IPS DF 6.9 (cell line): ENCODE measurements at regions not wholly inside any gene's neighbourhood (a gene's known extent, or its start where the extent isn't known, plus 50 kb on each side); places are given as distances from the start of the nearest gene placed in this dataset.
"Not testable (repeated sequence)": the region's sequence is repeated elsewhere in the genome, so short reads cannot be mapped to it uniquely, and the experiment has no call there.

Source experiments
- DNase-seq: peaks from one replicate; pipeline ENCODE4 v3.0.0-alpha.2; 2013; ENCODE audit warnings: low read depth, low spot score
- H3K27ac ChIP-seq: one replicate; pipeline ENCODE4 v1.5.1; 2013; ENCODE audit warnings: low read length, control low read depth
- H3K27me3 ChIP-seq: 2 replicates; pipeline ENCODE4 v1.6.1; 2013; ENCODE audit warnings: mild to moderate bottlenecking, low read length; ENCODE audit not compliant: control insufficient read depth, insufficient read depth
- H3K36me3 ChIP-seq: 2 replicates; pipeline ENCODE4 v1.6.1; 2013; ENCODE audit warnings: low read length; ENCODE audit not compliant: control insufficient read depth, insufficient read depth
- H3K4me1 ChIP-seq: 2 replicates; pipeline ENCODE4 v1.6.1; 2013; ENCODE audit warnings: low read length; ENCODE audit not compliant: control insufficient read depth, insufficient read depth
- H3K4me3 ChIP-seq: 2 replicates; pipeline ENCODE4 v1.5.1; 2013; ENCODE audit warnings: mild to moderate bottlenecking, low read length
- H3K9me3 ChIP-seq: 2 replicates; pipeline ENCODE4 v1.6.1; 2013; ENCODE audit warnings: low read length, inconsistent platforms; ENCODE audit not compliant: control insufficient read depth, insufficient read depth
- WGBS: extraction: QIAGEN DNeasy Blood & Tissue Kit; methylation state at CpG from one replicate; pipeline ENCODE4 v1.1.7; 2013; ENCODE audit warnings: mixed read lengths, missing lambda C conversion rate; ENCODE audit not compliant: insufficient read length, insufficient coverage; 5-methylcytosine and 5-hydroxymethylcytosine counted together

DNA sequence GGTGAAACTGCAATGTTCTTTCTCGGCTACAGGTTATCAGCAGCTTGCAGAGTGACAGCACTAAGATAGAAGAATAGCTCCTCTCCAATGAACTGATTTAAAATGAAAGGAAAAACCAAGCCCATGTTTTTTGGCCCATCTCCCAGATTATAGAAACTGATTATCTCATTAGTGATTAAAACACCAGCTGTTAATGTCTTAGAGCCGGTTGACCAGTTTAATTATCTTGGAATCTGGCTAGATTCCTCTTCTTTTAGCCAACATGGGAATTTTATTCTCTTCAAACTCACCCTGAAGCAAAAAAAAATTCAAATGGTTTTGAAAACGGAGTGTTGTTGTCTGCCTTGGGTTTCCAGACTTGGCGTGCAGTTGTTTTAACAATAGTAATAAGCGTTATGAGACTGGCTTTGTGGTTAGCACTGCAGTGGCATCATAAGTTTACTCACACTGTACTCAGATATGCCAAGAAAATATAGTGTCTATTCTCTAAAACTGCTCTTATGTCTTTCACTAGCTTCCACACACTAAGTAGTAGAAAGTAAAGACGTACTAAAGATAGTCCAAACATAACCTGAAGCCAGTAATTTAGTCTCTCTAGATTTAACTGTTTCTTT lies 665.3 kb downstream of the STK39 start:
- H3K27me3 ChIP-seq: no peaks in the 10 kb centered on the region; the same call in 1 of the 2 replicates
- H3K36me3 ChIP-seq: no peaks in the 10 kb centered on the region
- WGBS: no CpG with 5 or more reads among the region's 6 CpGs
- no peak overlapping the region for H3K4me3 ChIP-seq
- H3K4me1 ChIP-seq: peaks cover 2% of the 10 kb centered on the region
- H3K9me3 ChIP-seq: no peaks in the 10 kb centered on the region
- DNase-seq: no peak
- no peak overlapping the region for H3K27ac ChIP-seq

DNA sequence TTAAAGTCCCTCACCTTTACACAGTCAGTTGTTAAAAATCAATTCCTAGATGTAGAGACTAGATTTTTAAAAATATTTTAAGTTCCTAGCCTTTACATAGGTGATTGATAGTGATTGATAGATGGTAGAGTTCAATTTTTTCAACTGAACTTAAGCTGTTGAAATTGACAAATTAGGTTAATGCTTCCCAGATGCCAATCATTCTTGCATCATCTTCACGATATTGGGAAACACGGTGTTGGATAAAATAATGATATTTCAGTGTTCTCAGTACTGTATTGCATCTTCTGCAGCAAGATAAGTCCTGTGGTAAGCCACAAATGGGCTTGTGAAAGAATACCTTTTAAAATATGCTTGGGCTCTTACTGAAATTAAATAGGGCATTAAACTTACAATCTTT lies 667.6 kb downstream of the STK39 start:
- H3K4me1 ChIP-seq: peaks cover 2% of the 10 kb centered on the region
- no peaks in the 10 kb centered on the region; the same call in 1 of the 2 replicates for H3K27me3 ChIP-seq
- H3K4me3 ChIP-seq: no peak overlapping the region
- no peaks in the 10 kb centered on the region for H3K9me3 ChIP-seq
- H3K27ac ChIP-seq: no peak overlapping the region
- no CpG with 5 or more reads among the region's 2 CpGs for WGBS
- DNase-seq: no peak
- H3K36me3 ChIP-seq: no peaks in the 10 kb centered on the region

DNA sequence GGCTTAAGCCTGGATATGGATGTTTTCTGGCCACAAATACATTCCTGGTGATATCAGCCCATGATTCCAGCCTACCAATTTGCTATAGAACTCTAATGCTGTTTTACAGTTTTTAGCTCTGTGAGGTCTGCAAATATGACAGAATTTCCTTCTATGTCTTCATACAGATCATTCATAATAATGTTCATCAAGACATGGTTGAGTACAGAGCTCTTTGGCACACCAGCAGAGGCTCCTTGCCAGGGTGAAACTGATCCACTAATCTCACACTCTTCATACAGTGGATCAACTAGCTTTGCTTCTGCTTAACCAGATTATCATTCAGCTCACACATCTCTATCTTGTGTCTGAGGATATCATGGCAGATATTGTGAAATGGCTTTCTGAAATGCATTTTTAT lies 672.1 kb downstream of the STK39 start:
- no peaks in the 10 kb centered on the region for H3K9me3 ChIP-seq
- no peak for DNase-seq
- no peak overlapping the region for H3K27ac ChIP-seq
- no peaks in the 10 kb centered on the region for H3K27me3 ChIP-seq
- H3K36me3 ChIP-seq: no peaks in the 10 kb centered on the region
- H3K4me3 ChIP-seq: no peak overlapping the region
- H3K4me1 ChIP-seq: no peaks in the 10 kb centered on the region

DNA sequence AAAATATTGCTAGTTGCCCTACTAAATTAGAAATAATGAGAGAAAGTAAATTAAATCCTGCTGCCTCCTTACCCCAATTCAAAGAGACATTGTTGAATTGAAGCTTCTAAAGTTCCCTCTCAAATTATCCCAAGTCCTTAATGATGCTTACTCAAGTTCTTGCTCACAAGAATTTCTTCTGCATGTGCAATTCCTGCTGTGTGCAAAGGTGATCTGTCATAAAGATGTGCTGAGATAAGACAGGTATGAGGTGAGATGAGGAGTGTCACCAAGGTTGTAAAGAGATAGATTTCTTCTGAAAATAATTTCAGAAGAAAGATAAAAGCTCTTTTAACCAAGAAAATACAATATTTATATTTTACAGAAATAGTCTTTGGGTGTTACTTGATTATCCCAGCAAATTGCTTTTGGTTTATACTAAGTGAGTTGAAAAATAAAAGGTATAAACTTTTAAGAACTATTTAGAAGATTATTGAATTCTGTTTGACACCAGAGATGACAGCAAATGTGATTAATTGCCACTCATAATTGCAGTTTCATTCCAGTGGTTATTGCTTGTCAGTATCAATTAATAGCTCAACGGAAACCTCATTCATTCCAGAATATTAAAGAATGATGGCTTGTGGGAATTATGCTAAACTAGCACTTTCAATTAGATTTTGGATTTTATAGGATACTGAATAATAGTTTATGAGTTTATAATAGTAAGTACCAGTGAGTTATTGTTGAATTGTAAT lies 674.3 kb downstream of the STK39 start:
- no CpG with 5 or more reads among the region's 1 CpG for WGBS
- Histone ChIP-seq H3K9me3 (no peaks in the 10 kb centered on the region), H3K36me3 (no peaks in the 10 kb centered on the region), H3K4me1 (no peaks in the 10 kb centered on the region), H3K27me3 (no peaks in the 10 kb centered on the region), H3K27ac (no peak overlapping the region), H3K4me3 (no peak overlapping the region)
- no peak for DNase-seq

DNA sequence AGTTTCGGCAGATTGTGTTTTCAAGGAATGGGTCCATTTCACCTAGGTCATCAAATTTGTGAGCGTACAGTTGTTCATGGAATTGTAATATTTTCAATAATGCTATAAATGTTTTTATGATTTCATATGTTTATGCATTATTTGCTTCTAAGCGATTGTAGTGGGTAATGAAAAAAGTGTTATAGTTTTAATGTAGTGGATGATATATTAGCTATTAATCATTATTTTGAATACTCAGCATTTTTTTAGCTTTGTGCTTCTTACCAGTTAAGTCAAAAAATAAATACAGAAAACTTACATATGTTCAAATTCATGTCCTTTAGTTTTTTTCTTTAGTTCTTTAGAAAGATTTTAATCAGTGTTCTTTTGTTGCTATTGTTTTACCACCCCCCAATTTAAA lies 677.0 kb downstream of the STK39 start:
- 100% methylated on average over 1 of the region's 3 CpGs for WGBS
- Histone ChIP-seq H3K4me3 (no peak overlapping the region), H3K27ac (no peak overlapping the region), H3K27me3 (no peaks in the 10 kb centered on the region), H3K36me3 (no peaks in the 10 kb centered on the region), H3K9me3 (no peaks in the 10 kb centered on the region), H3K4me1 (no peaks in the 10 kb centered on the region)
- no peak for DNase-seq

DNA sequence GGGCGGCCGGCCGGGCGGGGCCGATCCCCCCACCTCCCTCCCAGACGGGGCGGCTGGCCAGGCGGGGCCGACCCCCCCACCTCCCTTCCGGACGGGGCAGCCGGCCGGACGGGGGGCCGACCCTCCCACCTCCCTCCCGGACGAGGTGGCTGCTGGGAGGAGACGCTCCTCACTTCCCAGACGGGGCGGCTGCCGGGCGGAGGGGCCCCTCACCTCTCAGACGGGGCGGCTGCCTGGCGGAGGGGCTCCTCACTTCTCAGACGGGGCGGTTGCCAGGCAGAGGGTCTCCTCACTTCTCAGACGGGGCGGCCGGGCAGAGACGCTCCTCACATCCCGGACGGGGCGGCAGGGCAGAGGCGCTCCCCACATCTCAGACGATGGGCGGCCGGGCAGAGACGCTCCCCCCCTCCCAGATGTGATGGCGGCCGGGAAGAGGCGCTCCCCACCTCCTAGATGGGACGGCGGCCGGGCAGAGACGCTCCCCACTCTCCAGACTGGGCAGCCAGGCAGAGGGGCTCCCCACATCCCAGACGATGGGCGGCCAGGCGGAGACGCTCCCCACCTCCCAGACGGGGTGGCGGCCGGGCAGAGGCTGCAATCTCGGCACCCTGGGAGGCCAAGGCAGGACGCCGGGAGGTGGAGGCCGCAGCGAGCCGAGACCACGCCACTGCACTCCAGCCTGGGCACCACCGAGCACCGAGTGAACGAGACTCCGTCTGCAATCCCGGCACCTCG lies 675.8 kb downstream of the XIRP2 start:
- not testable (repeated sequence) for H3K36me3 ChIP-seq, H3K4me1 ChIP-seq, H3K4me3 ChIP-seq, DNase-seq, H3K9me3 ChIP-seq, H3K27me3 ChIP-seq, H3K27ac ChIP-seq
- WGBS: no CpG with 5 or more reads among the region's 66 CpGs

DNA sequence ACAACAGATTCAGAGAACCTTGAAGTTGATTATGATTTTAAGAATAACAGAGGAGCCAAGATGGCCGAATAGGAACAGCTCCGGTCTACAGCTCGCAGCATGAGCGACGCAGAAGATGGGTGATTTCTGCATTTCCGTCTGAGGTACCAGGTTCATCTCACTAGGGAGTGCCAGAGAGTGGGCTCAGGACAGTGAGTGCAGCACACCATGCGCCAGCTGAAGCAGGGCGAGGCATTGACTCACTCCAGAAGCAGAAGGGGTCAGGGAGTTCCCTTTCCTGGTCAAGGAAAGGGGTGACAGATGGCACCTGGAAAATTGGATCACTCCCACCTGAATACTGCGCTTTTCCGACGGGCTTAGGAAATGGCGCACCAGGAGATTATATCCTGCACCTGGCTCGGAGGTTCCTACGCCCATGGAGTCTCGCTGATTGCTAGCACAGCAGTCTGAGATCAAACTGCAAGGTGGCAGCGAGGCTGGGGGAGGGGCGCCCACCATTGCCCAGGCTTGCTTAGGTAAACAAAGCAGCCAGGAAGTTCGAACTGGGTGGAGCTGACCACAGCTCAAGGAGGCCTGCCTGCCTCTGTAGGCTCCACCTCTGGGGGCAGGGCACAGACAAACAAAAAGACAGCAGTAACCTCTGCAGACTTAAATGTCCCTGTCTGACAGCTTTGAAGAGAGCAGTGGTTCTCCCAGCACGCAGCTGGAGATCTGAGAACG lies 670.2 kb downstream of the XIRP2 start:
- not testable (repeated sequence) for H3K36me3 ChIP-seq, H3K4me1 ChIP-seq, H3K9me3 ChIP-seq, H3K4me3 ChIP-seq, H3K27ac ChIP-seq, H3K27me3 ChIP-seq, DNase-seq
- WGBS: no CpG with 5 or more reads among the region's 20 CpGs

DNA sequence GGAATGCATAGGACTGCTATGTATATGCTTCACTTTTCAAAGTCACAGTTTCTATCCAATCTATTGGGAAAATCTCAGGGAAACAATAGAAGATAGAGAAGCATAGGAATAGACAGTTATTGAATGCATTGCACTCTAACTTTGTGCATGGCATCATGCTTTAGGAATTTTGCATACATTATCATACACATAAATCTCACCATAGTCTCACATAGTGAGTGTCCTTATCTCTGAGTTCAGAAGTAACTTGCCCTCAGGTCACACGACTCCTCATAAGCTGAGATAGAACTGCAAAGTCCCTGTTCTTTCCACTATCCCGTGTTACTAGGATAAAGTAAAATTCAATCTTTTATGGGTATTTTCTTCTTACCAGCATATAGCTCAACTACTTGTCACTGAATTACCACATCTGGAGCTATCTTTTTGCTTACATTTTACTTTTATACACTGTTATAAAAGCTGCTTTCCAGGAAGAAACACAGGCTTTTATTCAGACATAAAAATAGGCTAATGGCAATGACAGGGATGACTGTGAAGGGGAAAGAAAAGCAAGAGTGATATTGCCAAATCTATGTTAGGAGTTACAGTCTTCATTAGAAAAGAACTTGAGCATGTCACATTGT lies 666.9 kb downstream of the XIRP2 start:
- no peak for DNase-seq
- WGBS: no CpG with 5 or more reads among the region's 2 CpGs
- H3K9me3 ChIP-seq: peaks cover 1% of the 10 kb centered on the region; the same call in 1 of the 2 replicates
- H3K4me3 ChIP-seq: no peak overlapping the region
- peaks cover 5% of the 10 kb centered on the region for H3K36me3 ChIP-seq
- no peak overlapping the region for H3K27ac ChIP-seq
- no peaks in the 10 kb centered on the region for H3K27me3 ChIP-seq
- H3K4me1 ChIP-seq: no peaks in the 10 kb centered on the region

DNA sequence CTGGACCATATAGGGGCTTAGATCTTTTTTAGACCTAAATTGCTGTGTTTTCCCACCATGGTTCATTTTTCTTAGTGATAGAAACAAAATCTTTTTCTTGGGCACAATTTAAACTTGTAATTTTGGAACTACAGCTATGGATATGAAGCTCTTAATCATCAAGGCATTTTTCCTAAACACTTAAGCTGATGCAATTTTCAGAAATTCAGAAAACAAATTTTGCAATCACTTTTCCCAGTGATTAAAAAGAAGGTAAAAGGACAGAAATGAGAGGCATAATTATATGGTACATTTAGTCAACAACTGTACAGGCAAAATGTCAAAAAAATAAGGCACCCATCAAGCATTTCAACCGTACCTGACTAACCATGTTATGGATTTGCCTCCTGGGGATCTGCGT lies 665.4 kb downstream of the XIRP2 start:
- peaks cover 5% of the 10 kb centered on the region for H3K36me3 ChIP-seq
- no peak overlapping the region for H3K27ac ChIP-seq
- H3K9me3 ChIP-seq: peaks cover 1% of the 10 kb centered on the region; the same call in 1 of the 2 replicates
- no peaks in the 10 kb centered on the region for H3K27me3 ChIP-seq
- no peaks in the 10 kb centered on the region for H3K4me1 ChIP-seq
- no CpG with 5 or more reads among the region's 2 CpGs for whole genome bisulfite sequencing
- H3K4me3 ChIP-seq: no peak overlapping the region
- no peak for DNase-seq

DNA sequence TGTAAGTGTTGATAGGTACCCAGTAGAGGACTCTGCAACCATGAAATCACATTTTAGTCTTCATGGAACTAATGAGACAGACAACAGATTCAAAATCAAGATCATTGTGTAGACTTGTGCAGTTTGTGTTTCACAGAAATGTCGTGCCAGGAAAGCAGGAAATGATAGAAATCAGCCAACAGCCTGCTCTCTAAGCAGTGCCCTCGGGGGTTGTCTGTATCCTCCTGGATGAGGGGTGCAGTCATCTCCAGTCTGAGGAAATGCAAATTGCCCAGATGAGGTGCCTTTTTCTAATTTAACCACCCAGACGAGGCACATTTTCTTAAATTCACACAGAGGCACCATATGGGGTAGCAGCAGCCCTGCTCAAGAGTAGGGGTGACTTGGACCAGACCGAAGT lies 663.1 kb downstream of the XIRP2 start:
- DNase-seq: no peak
- WGBS: no CpG with 5 or more reads among the region's 4 CpGs

More for the DNA sequence above, 663.1 kb downstream of the XIRP2 start:
- Histone ChIP-seq H3K27me3 (no peaks in the 10 kb centered on the region), H3K27ac (no peak overlapping the region), H3K9me3 (no peaks in the 10 kb centered on the region), H3K4me3 (no peak overlapping the region), H3K36me3 (no peaks in the 10 kb centered on the region), H3K4me1 (no peaks in the 10 kb centered on the region)
